ENCODE measurements at regions not wholly inside any gene's neighbourhood (a gene's known extent, or its start where the extent isn't known, plus 50 kb on each side); places are given as distances from the start of the nearest gene placed in this dataset.
"Not testable (repeated sequence)": the region's sequence is repeated elsewhere in the genome, so short reads cannot be mapped to it uniquely, and the experiment has no call there.

DNA sequence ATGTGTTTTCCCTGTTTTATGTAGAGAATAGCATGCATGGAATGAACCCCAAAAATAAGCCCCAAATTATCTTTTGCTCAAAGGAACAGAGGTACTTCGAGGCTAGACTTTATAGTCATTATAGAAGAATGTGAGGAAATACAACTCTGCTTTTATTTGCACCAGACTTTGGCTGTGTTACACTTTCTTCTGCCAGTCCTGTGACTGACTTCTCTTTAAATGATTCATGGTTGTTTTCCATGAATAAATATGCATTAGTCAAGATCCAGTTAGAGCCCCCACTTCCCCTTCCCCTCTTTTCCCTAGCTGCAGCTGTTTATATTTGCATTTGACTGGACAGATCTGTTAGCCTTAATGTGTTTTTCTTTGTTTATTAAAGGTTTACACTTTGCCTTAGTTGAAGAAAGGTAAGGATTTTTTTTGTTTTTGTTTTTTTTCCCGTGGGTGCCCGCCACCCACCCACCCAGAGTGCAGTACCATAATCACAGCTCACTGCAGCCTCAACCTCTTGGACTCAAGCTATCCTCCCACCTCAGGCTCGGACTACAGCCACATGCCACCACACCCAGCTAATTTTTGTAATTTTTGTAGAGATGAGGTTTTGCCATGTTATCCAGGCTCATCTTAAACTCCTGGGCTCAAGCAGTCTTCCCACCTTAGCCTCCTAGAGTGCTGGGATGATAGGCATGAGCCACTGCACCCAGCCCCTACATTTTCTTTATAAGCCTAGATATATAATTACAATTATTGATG lies 152.6 kb downstream of the CYB561 start:
- DNase-seq (ENCODE audit: low read depth) = no peak

DNA sequence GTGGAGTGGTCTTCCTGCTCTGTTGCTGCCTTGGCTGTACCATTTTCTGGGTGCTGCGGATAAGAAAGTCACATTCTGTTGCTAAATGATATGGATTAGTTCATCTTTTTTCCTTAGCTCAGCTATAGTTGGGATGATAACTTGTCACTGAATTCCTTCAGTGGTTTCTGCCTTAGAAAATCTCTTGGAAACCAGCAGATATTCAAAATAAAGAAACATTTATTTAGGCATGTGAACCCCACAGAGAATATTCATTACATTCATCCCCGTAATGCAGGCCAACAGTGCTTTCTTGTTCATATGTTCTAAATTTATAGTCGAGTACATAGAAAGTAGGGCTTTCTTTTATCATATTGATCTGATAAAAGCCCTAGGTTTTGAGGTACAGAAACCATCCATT lies 151.3 kb downstream of the CYB561 start:
- DNase-seq (ENCODE audit: low read depth) = no peak

DNA sequence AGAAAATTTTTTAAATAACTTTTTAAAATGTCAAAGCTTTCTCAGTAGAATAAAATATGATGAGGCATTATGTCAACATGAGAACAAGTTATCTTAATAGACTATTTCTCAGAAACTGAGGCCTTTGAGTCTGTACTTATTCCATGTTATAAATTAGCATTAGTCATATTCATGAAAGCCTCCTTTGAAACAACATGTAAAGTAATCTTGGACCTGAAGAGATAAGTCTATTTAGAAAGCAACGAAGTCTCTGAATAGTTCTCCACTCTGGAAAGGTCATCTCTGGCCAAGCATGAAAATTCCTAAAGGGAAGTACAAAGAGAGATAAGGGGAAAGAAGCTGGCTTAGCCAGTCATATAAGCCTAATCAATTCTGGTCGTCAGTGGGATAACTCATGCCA lies 150.8 kb downstream of the CYB561 start:
- DNase-seq (ENCODE audit: low read depth) = no peak

DNA sequence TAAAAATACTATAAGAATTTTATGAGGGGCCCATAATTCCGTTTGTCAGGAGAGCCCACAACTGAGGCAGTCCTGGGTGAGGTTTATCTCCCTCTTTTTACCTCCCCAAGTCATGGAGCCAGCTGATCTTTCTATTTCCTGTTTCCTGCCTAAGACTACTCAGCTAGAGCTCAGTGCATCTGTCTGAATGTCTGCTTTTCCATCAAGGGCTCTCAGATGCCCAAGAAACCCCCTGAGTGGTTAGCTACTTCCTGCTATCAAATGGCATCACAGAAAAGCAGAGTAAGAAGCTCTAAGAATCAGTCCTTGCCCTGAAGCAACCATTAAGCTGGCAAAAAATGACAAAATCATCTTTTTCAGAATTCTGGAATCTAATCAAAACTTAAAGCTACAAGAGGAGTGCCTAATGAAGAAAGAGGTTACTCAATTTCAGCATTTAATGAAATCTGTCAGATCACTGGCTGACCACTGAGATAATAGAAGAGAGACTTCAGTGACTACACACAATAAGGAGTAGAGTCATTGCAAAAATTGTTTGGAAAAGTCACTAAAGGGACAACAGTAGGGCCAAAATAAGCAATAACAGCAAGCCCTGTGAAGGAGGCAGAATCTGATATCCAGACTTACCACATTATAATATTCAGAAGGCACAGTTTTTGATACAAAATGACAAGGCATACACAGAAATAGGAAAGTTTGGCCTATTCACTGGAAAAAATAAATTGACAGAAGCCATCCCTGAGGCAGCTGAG lies 150.1 kb downstream of the CYB561 start:
- no peak for DNase-seq (ENCODE audit: low read depth)

DNA sequence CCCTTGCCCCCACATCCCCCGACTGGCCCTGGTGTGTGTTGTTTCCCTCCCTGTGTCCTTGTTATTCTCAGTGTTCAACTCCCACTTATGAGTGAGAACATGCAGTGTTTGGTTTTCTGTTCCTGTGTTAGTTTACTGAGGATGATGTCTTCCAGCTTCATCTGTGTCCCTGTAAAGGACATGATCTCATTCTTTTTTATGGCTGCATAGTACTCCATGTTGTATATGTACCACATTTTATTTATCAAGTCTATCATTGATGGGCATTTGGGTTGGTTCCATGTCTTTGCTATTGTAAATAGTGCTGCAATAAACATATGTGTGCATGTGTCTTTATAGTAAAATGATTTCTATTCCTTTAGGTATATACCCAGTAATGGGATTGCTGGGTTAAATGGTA lies 147.2 kb downstream of the CYB561 start:
- DNase-seq (ENCODE audit: low read depth) = not testable (repeated sequence)

DNA sequence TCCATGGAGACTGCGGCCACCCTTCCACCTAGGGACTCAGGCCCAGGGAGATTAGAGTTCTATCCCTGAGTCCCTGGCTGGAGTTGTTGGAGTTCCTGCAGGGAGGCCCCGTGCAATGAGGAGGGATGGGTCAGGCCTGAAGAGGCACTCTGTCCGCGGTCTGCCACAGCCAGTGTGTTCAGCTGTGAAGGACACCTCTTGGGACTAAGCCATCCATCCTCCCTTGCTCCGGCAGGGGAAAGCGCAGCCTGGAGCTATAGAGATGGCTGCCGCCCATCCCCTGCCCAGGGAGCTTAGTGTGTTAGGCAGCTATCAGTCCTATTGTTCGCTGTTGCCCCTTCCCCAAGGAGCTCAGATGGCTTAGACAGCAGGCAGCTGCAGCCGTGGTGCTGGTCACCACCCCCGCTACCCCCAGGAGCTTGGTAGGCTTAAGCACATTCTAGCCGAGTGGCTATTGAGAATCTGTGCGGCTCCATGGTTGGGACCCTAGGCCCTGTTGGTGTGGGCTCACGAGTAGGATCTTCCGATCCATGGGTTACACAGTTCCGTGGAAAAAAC lies 141.3 kb downstream of the CYB561 start:
- DNase-seq (ENCODE audit: low read depth) = no peak

DNA sequence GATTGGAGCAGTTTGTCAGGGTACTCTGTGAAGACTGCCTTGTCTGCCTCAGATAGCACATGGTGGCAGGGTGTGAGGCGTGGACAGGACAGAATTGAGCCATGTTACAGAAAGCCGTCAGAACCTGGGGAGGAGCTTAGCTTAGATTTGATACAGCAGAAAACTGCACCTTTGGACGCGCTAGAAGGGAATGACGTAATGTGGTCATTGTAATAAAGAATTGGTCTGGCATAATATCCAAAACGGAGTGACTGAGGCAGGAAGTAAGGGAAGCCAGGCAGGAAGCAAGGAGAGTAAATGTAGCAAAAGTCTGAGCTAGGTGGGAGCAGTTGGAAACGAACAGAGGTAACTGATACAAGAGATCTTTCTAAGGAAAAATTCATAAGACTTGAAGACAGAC lies 140.2 kb downstream of the CYB561 start:
- DNase-seq (ENCODE audit: low read depth) = no peak

DNA sequence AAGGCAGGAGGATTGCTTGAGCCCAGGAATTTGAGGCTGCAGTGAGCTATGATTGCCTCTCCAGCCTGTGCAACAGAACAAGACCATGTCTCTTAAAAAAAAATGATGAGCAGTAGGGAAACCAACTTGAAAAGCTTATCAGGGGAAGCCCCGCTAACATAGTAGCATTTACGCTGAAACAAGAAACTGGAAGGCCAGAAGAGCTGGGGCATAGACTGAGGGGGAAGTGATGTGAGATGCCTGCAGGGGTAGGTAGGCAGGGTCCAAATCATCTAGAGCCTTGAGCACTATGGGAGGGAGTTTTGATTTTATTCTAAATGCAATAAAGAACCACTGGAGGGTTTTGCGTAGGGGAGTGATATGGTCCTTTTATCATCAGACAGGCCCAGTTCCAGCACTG lies 139.3 kb downstream of the CYB561 start:
- no peak for DNase-seq (ENCODE audit: low read depth)

DNA sequence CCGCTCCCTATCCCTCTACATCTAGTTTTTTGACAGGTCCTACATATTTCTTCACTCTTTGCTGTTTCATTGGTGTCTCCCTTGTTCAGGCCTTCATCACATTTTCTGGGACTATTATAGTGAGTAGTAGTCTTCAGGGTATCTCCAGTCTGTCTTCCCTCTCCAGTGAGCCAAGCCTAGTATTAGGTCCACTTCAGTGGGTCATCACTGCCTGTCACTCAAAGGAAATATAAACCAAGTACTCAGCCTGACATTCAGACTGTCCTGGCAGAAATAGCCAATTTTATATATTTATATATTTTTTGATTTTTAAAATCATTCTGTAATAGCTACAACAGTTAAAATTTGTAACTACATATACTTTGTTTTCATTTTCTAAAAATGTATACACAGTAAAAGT lies 137.8 kb downstream of the CYB561 start:
- no peak for DNase-seq (ENCODE audit: low read depth)

DNA sequence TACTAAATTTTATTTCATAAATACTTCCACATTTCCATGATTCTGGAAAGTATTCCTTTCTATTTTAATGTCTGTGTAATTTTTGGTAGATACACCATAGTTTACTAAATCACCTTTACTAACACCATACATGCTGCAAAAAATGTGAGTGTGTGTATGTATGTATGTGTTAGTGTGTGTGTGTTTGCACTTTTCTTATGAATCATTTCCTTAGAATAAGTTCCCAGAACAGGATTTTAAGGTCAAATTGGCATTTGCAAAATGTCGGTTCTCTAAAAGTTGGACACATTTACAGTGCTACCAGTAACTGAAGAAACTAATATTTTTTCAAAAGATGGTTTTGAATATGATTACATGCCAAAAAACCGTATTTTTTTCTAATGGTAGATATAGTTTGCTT lies 137.1 kb downstream of the CYB561 start:
- DNase-seq (ENCODE audit: low read depth) = no peak

DNA sequence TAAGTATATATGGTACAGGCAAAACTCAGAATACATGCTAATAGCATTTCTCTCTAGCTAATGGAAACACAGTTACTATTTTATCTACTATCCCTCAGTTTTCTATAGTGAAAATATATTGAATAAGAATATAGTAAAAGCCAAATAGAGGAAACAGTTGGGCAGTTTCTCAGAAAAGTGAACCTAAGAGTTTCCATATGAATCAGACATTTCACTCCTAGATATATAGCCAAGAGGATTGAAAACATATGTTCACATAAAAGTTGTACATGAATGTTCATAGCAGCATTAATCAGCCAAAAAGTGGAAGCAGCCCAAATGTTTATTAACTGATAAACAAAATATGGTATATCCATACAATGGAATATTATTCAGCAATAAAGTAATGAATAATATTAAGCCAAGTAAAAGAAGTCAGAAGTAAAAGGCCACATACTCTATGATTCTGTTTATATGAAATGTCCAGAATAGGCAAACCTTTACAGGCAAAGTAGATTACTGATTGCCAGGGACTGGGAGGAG lies 134.6 kb downstream of the CYB561 start:
- DNase-seq (ENCODE audit: low read depth) = no peak

DNA sequence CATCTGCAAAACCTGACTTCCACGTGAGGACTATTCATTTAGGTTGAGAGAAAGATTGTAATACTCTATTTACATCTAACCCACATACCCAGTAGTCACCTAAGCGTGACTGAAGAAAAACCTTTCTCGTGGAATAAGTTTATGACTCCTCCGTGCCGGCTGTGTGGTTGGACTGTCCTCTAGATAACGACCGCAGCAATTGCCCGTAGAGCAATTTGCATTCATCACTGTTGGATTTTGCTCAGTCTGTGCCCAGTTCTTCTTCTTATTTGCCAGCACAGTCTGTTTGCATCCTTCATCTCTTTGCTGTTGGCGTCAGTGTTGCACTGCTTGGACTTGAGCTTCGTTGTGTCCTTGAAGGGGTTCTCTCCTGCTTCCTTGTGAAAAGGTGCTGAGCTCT lies 131.3 kb downstream of the CYB561 start:
- DNase-seq (ENCODE audit: low read depth) = no peak

DNA sequence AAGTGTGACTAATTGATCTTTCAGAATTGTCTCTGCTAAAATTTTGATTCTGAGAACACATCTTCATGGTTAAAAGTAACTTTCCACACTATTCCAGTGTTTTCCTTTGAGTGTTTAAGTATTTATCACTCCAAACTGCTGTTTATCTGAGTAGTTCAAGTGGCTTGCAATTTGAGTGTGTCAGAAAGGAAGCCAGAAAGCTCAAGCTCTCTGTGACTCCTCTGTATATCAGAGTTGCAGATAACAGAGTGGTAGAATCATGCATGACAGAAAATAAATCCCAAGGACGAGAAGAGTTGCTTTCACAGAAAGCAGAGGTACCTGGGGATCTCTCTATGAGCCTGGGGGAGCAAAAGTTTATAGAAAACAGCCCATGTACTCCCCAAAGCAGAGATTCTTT lies 130.0 kb downstream of the CYB561 start:
- no peak for DNase-seq (ENCODE audit: low read depth)

DNA sequence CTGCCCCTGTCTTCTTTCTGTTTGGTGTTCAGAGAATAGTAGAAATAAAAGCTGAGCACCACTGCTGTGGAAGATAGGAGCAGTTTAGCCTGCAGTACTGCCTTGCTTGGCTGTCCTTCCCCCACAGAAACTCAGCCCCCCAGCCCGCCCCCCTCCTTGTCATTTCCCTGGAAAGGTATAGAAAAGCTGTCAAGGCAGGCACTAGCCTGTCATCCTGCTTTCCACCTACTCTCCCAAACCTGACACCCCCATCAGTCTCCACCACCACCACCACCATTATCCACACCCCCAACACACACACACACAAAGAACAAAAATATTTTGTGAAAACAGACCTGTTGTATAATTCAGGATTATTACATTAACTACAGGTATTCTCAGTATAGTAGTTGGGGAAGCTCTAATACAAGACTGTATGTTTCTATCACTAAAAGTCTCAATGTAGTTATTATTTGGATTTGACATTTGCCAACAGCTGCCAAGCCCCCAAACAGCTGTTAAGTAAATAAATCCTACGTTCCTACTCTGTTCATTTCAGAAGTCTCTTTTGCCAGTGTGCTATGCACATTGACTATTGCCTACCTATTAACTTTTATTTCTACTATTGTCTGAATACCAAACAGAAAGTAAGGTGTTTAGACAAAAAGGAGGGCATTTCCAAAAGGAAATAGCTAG lies 128.8 kb downstream of the CYB561 start:
- DNase-seq (ENCODE audit: low read depth) = no peak

DNA sequence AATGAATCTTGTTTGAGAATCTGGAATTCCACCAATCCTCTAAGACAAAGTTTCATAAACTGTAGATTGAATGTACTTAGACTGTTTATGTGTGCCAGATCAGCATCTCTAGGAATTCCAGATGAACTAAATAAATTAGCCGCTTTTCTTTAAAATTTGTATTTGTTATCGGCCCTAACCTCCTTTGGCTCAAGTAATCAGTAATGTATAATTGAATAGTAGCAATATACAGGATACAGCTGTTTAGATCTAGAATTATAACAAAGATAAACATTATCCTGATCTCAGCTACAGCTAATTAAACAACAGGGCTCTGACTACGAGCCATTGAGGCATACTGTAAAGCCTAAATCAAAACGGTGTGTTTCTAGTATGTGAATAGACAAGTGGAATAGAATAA lies 120.3 kb downstream of the CYB561 start:
- DNase-seq (ENCODE audit: low read depth) = no peak

DNA sequence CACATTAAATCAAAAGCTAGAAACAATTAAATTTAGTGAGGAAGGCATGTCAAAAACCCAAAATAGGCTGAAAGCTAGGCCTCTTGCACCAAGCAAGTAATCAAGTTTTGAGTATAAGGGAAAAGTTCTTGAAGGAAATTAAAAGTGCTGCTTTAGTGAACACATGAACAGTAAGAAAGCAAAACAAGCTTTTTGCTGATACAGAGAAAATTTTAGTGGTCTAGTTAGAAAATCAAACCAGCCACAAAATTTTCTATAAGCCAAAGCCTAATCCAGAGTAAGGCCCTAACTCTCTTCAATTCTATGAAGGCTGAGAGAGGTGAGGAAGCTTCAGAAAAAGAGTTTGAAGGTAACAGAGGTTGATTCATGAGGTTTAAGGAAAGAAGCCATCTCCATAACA lies 116.2 kb downstream of the CYB561 start:
- DNase-seq (ENCODE audit: low read depth) = no peak

DNA sequence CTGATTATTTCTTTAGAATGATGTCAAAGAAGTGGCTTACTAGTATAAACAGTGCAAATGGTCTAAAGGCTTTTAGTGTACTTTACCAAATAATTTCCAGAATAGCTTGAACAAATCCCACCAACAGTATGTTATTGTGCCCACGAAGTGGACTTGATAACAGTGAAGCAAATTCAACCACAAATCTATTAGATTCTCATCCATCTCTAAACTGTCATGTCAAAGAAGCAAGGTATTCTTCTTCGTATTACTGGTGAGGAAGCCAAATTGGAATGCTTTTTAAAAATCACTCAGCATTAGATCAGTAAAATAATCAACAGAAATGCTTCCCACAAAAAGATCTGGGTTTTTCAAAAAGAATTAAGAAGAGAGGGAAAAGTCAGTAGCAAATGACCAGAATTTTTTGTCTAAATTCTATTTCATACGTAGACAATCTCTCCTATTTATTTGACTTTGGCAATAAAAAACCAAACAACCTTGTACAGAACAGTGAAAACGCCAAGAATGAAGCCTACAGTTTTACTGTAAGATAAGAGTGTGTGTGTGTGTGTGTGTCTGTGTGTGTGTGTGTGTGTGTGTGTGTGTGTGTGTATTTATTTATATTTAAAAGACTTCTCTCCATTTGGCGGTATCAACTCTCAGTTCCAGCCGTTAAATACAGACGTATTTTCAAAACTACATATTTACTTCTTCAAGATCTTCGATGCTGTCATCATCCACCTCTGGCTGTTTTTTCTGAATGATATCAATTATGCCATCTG lies 114.6 kb downstream of the CYB561 start:
- no peak for DNase-seq (ENCODE audit: low read depth)

DNA sequence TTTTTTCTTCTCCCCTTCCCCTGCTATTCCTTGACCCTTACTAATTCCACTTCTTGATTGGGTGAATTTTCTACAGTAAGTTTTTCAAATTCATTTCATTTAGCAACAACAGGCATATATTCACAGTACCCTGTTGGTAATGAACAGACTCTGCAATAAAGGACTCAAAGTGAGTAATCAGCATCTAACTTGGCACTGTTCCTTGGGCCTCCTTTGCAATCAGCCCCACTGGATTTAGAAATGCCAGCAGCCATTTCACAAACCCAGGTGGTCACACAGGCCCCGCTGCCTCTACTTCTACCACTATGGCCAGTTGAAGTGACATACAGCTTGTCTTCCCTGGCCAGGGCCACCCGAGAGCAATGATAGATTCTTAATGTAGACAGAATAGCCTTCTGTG lies 113.8 kb downstream of the CYB561 start:
- no peak for DNase-seq (ENCODE audit: low read depth)

DNA sequence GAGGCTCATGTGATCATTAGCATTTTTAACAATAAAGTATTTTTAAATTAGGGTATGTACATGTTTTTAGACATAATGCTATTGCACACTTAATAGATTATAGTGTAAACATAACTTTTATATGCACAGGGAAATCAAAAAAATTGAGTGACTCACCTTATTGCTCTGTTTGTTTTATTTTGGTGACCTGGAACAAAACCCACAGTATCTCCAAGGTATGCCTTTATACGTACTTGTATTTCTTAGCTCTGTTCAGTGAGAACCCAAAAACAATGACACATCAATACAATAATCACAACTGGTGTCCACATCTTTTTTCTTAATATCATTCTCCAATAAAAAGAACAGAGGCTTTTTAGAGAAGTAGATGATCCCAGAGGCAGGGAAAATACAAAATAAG lies 112.2 kb downstream of the CYB561 start:
- DNase-seq (ENCODE audit: low read depth) = no peak

DNA sequence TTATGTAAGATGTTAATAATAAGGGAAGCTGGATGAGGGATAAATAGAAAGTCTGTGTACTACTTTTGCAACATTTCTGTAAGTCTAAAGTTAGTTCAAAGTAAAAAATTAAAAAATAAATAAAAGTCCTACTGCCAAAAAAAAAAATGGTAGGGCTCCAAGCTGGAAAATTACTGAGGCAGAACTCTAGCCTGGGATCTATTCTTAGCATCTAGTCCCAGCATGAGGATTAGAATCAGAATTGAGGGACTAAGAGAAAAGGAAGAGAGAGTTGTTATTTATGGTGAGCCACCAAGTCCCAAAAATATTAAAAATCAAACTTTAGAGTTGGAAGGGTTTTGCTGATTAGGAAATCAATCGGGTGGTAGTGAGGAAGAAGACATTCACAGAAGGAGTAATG lies 110.3 kb downstream of the CYB561 start:
- no peak for DNase-seq (ENCODE audit: low read depth)

DNA sequence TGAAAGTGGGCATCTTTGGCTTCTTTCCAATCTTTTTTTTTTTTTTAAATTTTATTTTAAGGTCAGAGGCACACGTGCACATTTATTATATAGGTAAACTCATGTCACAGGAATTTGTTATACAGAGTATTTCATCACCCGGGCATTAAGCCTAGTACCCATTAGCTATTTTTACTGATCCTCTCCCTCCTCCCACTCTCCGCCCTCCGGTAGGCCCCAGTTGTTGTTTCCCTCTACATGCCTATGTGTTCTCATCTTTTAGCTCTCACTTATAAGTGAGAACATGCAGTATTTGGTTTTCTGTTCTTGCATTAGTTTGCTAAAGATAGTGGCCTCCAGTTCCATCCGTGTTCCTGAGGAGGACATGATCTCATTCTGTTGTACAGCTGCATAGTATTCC lies 108.5 kb downstream of the CYB561 start:
- no peak for DNase-seq (ENCODE audit: low read depth)

DNA sequence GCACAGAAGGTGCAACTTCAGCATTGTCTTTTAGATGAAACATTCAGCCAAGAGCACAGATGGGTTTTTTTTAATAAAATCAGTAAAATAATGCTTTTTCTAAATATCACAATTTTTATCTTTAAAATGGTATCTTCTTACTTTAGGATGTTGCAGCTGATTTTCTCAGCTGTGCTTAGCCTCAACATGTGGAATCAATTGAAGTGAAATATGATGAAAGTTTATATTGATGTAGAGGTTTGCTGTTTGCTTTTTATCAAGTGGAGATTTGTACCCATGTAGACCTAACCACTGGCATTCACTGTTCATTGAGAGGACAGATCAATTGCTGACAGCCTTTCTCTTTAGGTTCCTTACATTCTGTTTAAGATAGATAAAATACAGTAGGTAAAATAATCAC lies 107.8 kb downstream of the CYB561 start:
- DNase-seq (ENCODE audit: low read depth) = no peak
